Heart right ventricle (tissue), 16 donors: ENCODE measurements at regions not wholly inside any gene's neighbourhood (a gene's known extent, or its start where the extent isn't known, plus 50 kb on each side); places are given as distances from the start of the nearest gene placed in this dataset.
"Not testable (repeated sequence)": the region's sequence is repeated elsewhere in the genome, so short reads cannot be mapped to it uniquely, and the experiment has no call there.

ENCODE experiments used
- ATAC-seq, 8 donors: fragments of 200-7000 bp; cut with Tn5 transposase; one replicate each; pipeline ENCODE4 v1.9.1; 2020; ENCODE audit warnings: mild to moderate bottlenecking in 8 of 8, moderate library complexity in 8 of 8, moderate number of reproducible peaks in 1 of 8
- DNase-seq, 2 donors: peaks; one replicate each; pipeline ENCODE4 v3.0.0-alpha.2; 2020
- H3K27ac ChIP-seq, 10 donors: fragments of 200-600 bp; sonication (generic) in 2 of 10; one replicate each; pipeline versions ENCODE4 v1.5.0 to v1.8.0; 2020 to 2022; ENCODE audit warnings: mild to moderate bottlenecking in 3 of 10
- H3K27me3 ChIP-seq, 7 donors: fragments of 200-600 bp; one replicate each; pipeline ENCODE4 v1.8.0; 2021 to 2022; ENCODE audit warnings: mild to moderate bottlenecking in 2 of 7
- H3K36me3 ChIP-seq, 9 donors: fragments of 200-600 bp; sonication (generic) in 1 of 9; one replicate each; pipeline versions ENCODE4 v1.5.0 to v1.8.0; 2020 to 2022; ENCODE audit warnings: mild to moderate bottlenecking in 2 of 9
- H3K4me1 ChIP-seq, 9 donors: fragments of 200-600 bp; sonication (generic) in 1 of 9; one replicate each; pipeline versions ENCODE4 v1.5.0 to v1.8.0; 2020 to 2022; ENCODE audit warnings: mild to moderate bottlenecking in 4 of 9
- H3K4me3 ChIP-seq, 10 donors: fragments of 200-600 bp; sonication (generic) in 2 of 10; one replicate each; pipeline versions ENCODE4 v1.5.0 to v1.8.0; 2020 to 2022; ENCODE audit warnings: mild to moderate bottlenecking in 7 of 10, moderate library complexity in 2 of 10
- H3K9me3 ChIP-seq, 11 donors: fragments of 200-600 bp in 10 of 11; sonication (generic) in 2 of 11; one replicate each; pipeline versions ENCODE4 v1.5.0 to v1.8.0; 2013 to 2022; ENCODE audit warnings: mild to moderate bottlenecking in 2 of 11, control low read depth in 1 of 11, moderate library complexity in 1 of 11
- CTCF ChIP-seq, 9 donors: fragments of 200-600 bp; sonication (generic) in 2 of 9; IDR thresholded peaks; one replicate each; pipeline versions ENCODE4 v1.5.0 to v1.8.0; 2021 to 2022; ENCODE audit warnings: antibody characterized with exemption in 9 of 9, mild to moderate bottlenecking in 5 of 9, moderate library complexity in 1 of 9
- WGBS, 2 donors: extraction: QIAGEN DNeasy Blood & Tissue Kit; methylation state at CpG; one replicate each; pipeline ENCODE4 v1.1.7; 2013; ENCODE audit warnings: inconsistent platforms in 1 of 2; 5-methylcytosine and 5-hydroxymethylcytosine counted together
- intact Hi-C, 10 donors: fragments of 100-400 bp; cut with DNase I; formaldehyde crosslinking; loops; one replicate each; pipeline versions ENCODE4 v1.11.1 to v1.14.2; 2022
- donor health status: Arrhythmogenic right ventricular cardiomyopathy.
- donor health status: ischemic (EF 13 %, LVEDD 7.1; RV severe dilation, severe dysfunction).
- donor health status: healthy with polysubstance abuse.
- donor health status: DM: no; HTN: yes; CAD: no.
- donor health status: DM: no; HTN: no; CAD: no.
- donor health status: ischemic (EF 25% LVEDD 6.9; RV normal size, moderate dysfunction).
- donor health status: ischemic (EF 25% LVEDD 5.7; RV mildly dilated, moderate dysfunction).
- donor health status: healthy.
- donor health status: DM: yes; HTN: yes; CAD: no.
- donor health status: Ischemic cardiomyopathy.
- donor health status: ischemic (EF 35%, LVEDD 5.7; RV mildly dilated, moderate dysfunction).
- donor health status: nonischemic (EF 11% LVEDD 7.7; RV severe dilation, severe dysfunction).
- donor health status: DM: yes; HTN: yes; CAD: no.
- donor health status: PGD.
- donor health status: ischemic (EF 29% LVEDD 5.4; RV normal size, mild dysfunction).
- donor health status: nonischemic (EF 23%, LVEDD 6.1; RV moderate dilation, normal function).

- H3K4me1 ChIP-seq = no peaks in the 10 kb centered on the region
- no peak for ATAC-seq
- H3K9me3 ChIP-seq = no peaks in the 10 kb centered on the region
- intact Hi-C loops = no loop called here
- H3K27ac ChIP-seq = no peak overlapping the region
- no peaks in the 10 kb centered on the region for H3K27me3 ChIP-seq
- no peak for DNase-seq
- no peak for TF ChIP-seq CTCF (IDR thresholded peaks at IDR 0.05)
- H3K4me3 ChIP-seq = no peak overlapping the region
- no peaks in the 10 kb centered on the region for H3K36me3 ChIP-seq
- 89 to 94% methylated on average over 8 of the region's 8 CpGs for WGBS, 2 donors
These were observed 76.9 kb upstream of the TIAM1 start for GRCh38 chr21:31420988-31421387.

- Histone ChIP-seq H3K4me3 (no peak overlapping the region), H3K27me3 (no peaks in the 10 kb centered on the region), H3K9me3 (no peaks in the 10 kb centered on the region), H3K36me3 (no peaks in the 10 kb centered on the region), H3K27ac (no peak overlapping the region), H3K4me1 (no peaks in the 10 kb centered on the region)
- WGBS, 2 donors = 86 to 93% methylated on average over 1 of the region's 1 CpG
- no peak for TF ChIP-seq CTCF (IDR thresholded peaks at IDR 0.05)
- intact Hi-C loops = no loop called here
- DNase-seq = no peak
- no peak for ATAC-seq
These were observed 76.3 kb upstream of the TIAM1 start for GRCh38 chr21:31420354-31420753.

GRCh38 chr21:31418377-31419001 is 74.4 kb upstream of the TIAM1 start:
- 84 to 87% methylated on average over 9 of the region's 9 CpGs for WGBS, 2 donors
- Histone ChIP-seq H3K27me3 (no peaks in the 10 kb centered on the region), H3K4me3 (no peak overlapping the region), H3K27ac (no peak overlapping the region), H3K9me3 (no peaks in the 10 kb centered on the region), H3K36me3 (no peaks in the 10 kb centered on the region), H3K4me1 (no peaks in the 10 kb centered on the region)
- no peak for DNase-seq
- ATAC-seq = no peak
- no peak for TF ChIP-seq CTCF (IDR thresholded peaks at IDR 0.05)
- intact Hi-C loops = loop anchor here in 1 of 10 donors (5.0 kb wide), 1 partner anchor 51 kb away; no protein-coding TSS in a partner anchor

- WGBS, 2 donors = 86 to 87% methylated on average over 3 of the region's 3 CpGs
- H3K27me3 ChIP-seq, H3K4me1 ChIP-seq, H3K36me3 ChIP-seq, H3K27ac ChIP-seq, DNase-seq, H3K4me3 ChIP-seq, H3K9me3 ChIP-seq, ATAC-seq: not testable (repeated sequence)
- intact Hi-C loops = loop anchor here in 1 of 10 donors (5.0 kb wide), 1 partner anchor 50 kb away; no protein-coding TSS in a partner anchor
These were observed 73.2 kb upstream of the TIAM1 start for GRCh38 chr21:31417214-31417613.

- 94 to 95% methylated on average over 2 of the region's 2 CpGs for WGBS, 2 donors
- DNase-seq (no peak), ATAC-seq (no peak)
- H3K4me3 ChIP-seq = no peak overlapping the region
- H3K27ac ChIP-seq = no peak overlapping the region
- H3K36me3 ChIP-seq = no peaks in the 10 kb centered on the region
- H3K4me1 ChIP-seq = no peaks in the 10 kb centered on the region
- intact Hi-C loops = loop anchor here in 1 of 10 donors (5.0 kb wide), 1 partner anchor 49 kb away; no protein-coding TSS in a partner anchor
- no peaks in the 10 kb centered on the region for H3K27me3 ChIP-seq
- H3K9me3 ChIP-seq = no peaks in the 10 kb centered on the region
- TF ChIP-seq CTCF (IDR thresholded peaks at IDR 0.05) = no peak
These were observed 72.4 kb upstream of the TIAM1 start for GRCh38 chr21:31416465-31416864.
